ENCODE measurements at regions not wholly inside any gene's neighbourhood (a gene's known extent, or its start where the extent isn't known, plus 50 kb on each side); places are given as distances from the start of the nearest gene placed in this dataset.

DNA sequence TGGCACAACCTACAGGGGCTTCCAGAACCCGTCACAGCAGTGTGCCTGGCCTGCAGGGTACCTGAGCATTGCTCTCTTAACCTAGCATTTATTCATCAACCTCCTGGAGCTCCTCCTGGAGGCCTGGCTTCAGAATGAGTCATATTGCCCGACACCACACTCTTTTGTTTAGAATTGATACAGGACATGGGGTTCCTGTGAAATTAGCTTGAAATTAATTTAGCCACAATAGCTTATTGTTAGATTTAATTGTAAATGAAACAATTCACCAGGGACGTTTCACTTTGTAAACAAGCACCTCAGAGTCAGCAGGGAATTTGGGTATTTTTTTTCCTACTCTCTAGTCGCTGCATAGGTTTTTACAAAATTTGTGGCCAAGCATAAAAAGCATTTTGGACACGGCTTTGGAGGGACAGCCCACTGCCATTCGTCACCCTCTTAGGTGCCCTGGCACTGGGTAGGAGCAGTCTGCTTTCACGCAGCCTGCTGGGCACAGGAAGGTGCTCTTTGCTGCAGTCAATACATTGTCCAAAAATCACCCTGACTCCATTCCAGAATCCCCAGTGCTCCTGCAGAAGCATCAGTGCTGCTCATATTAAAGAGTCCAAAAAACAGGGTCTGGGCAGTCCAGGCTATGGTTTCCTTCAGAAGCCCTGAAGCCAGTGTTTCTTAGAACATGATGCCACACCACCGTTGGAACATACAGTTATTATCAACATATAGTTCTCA lies 60.8 kb upstream of the MEF2A start:
- TF ChIP-seq GATA2 (IDR thresholded peaks at IDR 0.05; ENCODE audit: low read depth, low read length) (no peak), GATA3 (IDR thresholded peaks at IDR 0.05; ENCODE audit: low read depth, low read length) (no peak)

Measured in SH-SY5Y (cell line).